A673 (cell line): ENCODE measurements at regions not wholly inside any gene's neighbourhood (a gene's known extent, or its start where the extent isn't known, plus 50 kb on each side); places are given as distances from the start of the nearest gene placed in this dataset.

Experiments used
- BruUV-seq: library from RNA; stranded (reverse); fragments of 400-500 nt; replicated peaks from 2 replicates; lab custom pipeline; 2021; lab: Mats Ljungman, UMichigan
- CTCF ChIA-PET: fragments of 300-600 bp; sonication (Branson Sonifier 250); formaldehyde crosslinking; loops from one replicate; lab custom pipeline; 2022; ENCODE audit warnings: antibody characterized with exemption; lab: Charles Lee
- POLR2A ChIA-PET: fragments of 300-600 bp; sonication (Branson Sonifier 250); formaldehyde crosslinking; loops from one replicate; lab custom pipeline; 2022; ENCODE audit warnings: antibody characterized with exemption; ENCODE audit not compliant: low non-redundant PET; lab: Charles Lee
- DNase-seq: peaks from one replicate; pipeline ENCODE4 v3.0.0-alpha.2; 2015; ENCODE audit warnings: low spot score
- H3K27ac ChIP-seq: fragments of 200-600 bp; sonication (generic); 2 replicates; pipeline ENCODE4 v1.5.1; 2016; ENCODE audit warnings: mixed run types, low read depth, mild to moderate bottlenecking, mixed read lengths, antibody characterized with exemption, low read length; ENCODE audit not compliant: poor library complexity, severe bottlenecking
- H3K27me3 ChIP-seq: fragments of 200-600 bp; sonication (generic); replicated peaks from 2 replicates; pipeline ENCODE4 v1.6.1; 2017; ENCODE audit warnings: mixed run types, low read depth, mild to moderate bottlenecking, mixed read lengths, antibody characterized with exemption, low read length; ENCODE audit not compliant: insufficient read depth, poor library complexity
- H3K36me3 ChIP-seq: fragments of 200-600 bp; sonication (generic); 2 replicates; pipeline ENCODE4 v1.6.1; 2016; ENCODE audit warnings: mixed run types, mild to moderate bottlenecking, mixed read lengths, antibody characterized with exemption, low read length; ENCODE audit not compliant: insufficient read depth, poor library complexity, severe bottlenecking
- H3K4me1 ChIP-seq: fragments of 200-600 bp; sonication (generic); 2 replicates; pipeline ENCODE4 v1.6.1; 2017; ENCODE audit warnings: mixed run types, mild to moderate bottlenecking, mixed read lengths, antibody characterized with exemption, low read length; ENCODE audit not compliant: insufficient read depth, poor library complexity, severe bottlenecking
- H3K4me3 ChIP-seq: fragments of 200-600 bp; sonication (generic); 2 replicates; pipeline ENCODE4 v1.5.1; 2016; ENCODE audit warnings: low read depth, mixed run types, mild to moderate bottlenecking, mixed read lengths, low read length; ENCODE audit not compliant: poor library complexity, severe bottlenecking
- H3K9me3 ChIP-seq: fragments of 200-600 bp; sonication (generic); 2 replicates; pipeline ENCODE4 v1.6.1; 2016; ENCODE audit warnings: mixed run types, low read depth, mild to moderate bottlenecking, mixed read lengths, antibody characterized with exemption, low read length; ENCODE audit not compliant: poor library complexity, severe bottlenecking
- EZH2 ChIP-seq: fragments of 200-600 bp; sonication (generic); IDR thresholded peaks from 2 replicates; pipeline ENCODE4 v1.6.1; 2017; ENCODE audit warnings: borderline replicate concordance, low read depth, mild to moderate bottlenecking, mixed read lengths, antibody characterized with exemption, low read length; ENCODE audit not compliant: poor library complexity, severe bottlenecking
- intact Hi-C: fragments of 100-400 bp; cut with micrococcal nuclease; formaldehyde crosslinking; loops from one replicate; pipeline ENCODE4 v1.10.0; 2022; ENCODE audit not compliant: unreplicated experiment
- TF ChIP-seq, protein P1 (sequence below): fragments of 300-800, 200-600 bp; sonication (generic); conservative IDR thresholded peaks from 2 replicates; pipeline ENCODE4 v1.5.1; 2017; ENCODE audit warnings: low read depth, mild to moderate bottlenecking, antibody characterized with exemption, low read length, moderate library complexity, mixed read lengths

DNA sequence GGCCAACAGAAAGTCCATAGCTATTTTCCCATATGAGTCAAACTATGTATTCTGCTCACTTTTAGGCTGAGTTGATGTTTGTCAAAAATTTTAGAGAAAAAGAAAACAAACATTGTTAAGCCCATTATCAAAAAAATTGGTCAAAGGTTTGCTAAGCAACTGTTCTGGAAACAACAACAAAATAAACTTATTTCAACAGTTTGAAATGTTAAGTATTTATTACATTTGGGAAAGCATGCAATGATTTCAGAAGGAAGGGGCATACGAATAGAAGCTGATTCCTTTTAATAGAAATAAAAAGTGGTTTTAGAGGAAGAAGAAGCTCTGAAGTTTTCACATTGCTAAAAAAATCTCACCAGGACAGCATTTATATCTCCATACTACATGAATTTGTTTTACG is 1837.5 kb upstream of the CELF4 start:
- H3K4me3 ChIP-seq = no peak overlapping the region
- POLR2A ChIA-PET = no interaction called here
- BruUV-seq = no TSS peak
- CTCF ChIA-PET = no interaction called here
- DNase-seq = no peak
- intact Hi-C loops = no loop called here
- no peaks in the 10 kb centered on the region for H3K27me3 ChIP-seq
- TF ChIP-seq EZH2 = no peak
- TF ChIP-seq, protein P1, sequence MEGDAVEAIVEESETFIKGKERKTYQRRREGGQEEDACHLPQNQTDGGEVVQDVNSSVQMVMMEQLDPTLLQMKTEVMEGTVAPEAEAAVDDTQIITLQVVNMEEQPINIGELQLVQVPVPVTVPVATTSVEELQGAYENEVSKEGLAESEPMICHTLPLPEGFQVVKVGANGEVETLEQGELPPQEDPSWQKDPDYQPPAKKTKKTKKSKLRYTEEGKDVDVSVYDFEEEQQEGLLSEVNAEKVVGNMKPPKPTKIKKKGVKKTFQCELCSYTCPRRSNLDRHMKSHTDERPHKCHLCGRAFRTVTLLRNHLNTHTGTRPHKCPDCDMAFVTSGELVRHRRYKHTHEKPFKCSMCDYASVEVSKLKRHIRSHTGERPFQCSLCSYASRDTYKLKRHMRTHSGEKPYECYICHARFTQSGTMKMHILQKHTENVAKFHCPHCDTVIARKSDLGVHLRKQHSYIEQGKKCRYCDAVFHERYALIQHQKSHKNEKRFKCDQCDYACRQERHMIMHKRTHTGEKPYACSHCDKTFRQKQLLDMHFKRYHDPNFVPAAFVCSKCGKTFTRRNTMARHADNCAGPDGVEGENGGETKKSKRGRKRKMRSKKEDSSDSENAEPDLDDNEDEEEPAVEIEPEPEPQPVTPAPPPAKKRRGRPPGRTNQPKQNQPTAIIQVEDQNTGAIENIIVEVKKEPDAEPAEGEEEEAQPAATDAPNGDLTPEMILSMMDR = no peak
- no peak overlapping the region for H3K27ac ChIP-seq
- H3K36me3 ChIP-seq = no peaks in the 10 kb centered on the region
- H3K9me3 ChIP-seq = no peaks in the 10 kb centered on the region
- H3K4me1 ChIP-seq = no peaks in the 10 kb centered on the region

DNA sequence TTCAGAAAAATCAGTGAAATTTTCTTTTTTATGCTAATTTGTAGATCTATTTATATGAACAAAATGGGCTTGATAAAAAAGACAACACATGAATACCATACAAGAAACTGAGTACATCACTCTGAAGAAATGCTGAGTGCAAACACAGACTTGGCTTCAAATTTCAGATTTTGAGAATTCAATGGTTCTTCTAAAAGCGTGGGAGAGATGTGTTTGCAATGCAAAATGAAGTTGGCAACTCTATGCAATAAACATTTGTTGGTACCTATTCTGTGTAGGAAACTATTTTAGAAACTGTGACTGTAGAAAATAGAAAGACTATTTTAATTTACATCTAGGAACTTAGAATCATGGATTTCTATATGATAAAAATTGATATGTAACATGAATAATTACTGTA is 1834.1 kb upstream of the CELF4 start:
- peaks cover 3% of the 10 kb centered on the region for H3K9me3 ChIP-seq
- ChIA-PET CTCF (no interaction called here), POLR2A (no interaction called here)
- BruUV-seq = no TSS peak
- H3K27ac ChIP-seq = no peak overlapping the region
- no peaks in the 10 kb centered on the region for H3K27me3 ChIP-seq
- intact Hi-C loops = no loop called here
- H3K4me1 ChIP-seq = no peaks in the 10 kb centered on the region
- no peak for TF ChIP-seq EZH2
- TF ChIP-seq, protein P1 = no peak
- H3K4me3 ChIP-seq = no peak overlapping the region
- H3K36me3 ChIP-seq = no peaks in the 10 kb centered on the region
- no peak for DNase-seq

DNA sequence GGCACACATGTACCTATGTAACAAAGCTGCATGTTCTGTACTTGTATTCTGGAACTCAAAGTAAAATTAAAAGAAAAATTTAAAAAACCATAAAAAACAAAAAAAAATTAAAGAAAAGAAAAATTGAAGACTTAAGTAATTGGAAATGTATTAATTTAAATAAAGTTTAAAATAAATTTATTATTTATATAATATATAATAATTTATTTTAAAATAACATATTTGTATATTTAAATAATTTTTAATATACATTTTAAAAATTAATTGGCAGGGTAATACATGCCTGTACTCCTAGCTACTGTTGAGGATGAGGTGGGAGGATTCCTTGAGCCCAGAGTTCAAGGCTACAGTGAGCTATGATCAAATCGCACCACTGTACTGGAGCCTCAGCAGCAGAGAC is 1830.6 kb upstream of the CELF4 start:
- ChIA-PET POLR2A (no interaction called here), CTCF (no interaction called here)
- H3K27ac ChIP-seq = no peak overlapping the region
- no TSS peak for BruUV-seq
- no peaks in the 10 kb centered on the region for H3K27me3 ChIP-seq
- no peak for DNase-seq
- no peak overlapping the region for H3K4me3 ChIP-seq
- intact Hi-C loops = no loop called here
- H3K4me1 ChIP-seq = no peaks in the 10 kb centered on the region
- H3K9me3 ChIP-seq = peaks cover 5% of the 10 kb centered on the region
- H3K36me3 ChIP-seq = no peaks in the 10 kb centered on the region
- TF ChIP-seq EZH2 = no peak
- TF ChIP-seq, protein P1 = no peak
